HepG2 (cell line): ENCODE measurements at regions not wholly inside any gene's neighbourhood (a gene's known extent, or its start where the extent isn't known, plus 50 kb on each side); places are given as distances from the start of the nearest gene placed in this dataset.
"Not testable (repeated sequence)": the region's sequence is repeated elsewhere in the genome, so short reads cannot be mapped to it uniquely, and the experiment has no call there.

ENCODE experiments used
- ATAC-seq: fragments of 200-7000 bp; cut with Tn5 transposase; 3 replicates; pipeline ENCODE4 v1.9.1; 2020; ENCODE audit warnings: mild to moderate bottlenecking, moderate library complexity
- BruUV-seq: library from RNA; stranded (reverse); fragments of 400-500 nt; replicated peaks from 2 replicates; lab custom pipeline; 2021; lab: Mats Ljungman, UMichigan
- CTCF ChIA-PET: fragments of 300-600 bp; formaldehyde crosslinking; extraction: SDS; loops from one replicate; lab custom pipeline; 2021; ENCODE audit warnings: low total read pairs, inconsistent platforms, low intra/inter-chr PET ratio; lab: Yijun Ruan, JAX
- POLR2A ChIA-PET: fragments of 350-600 bp; sonication (Branson Sonifier 250); formaldehyde crosslinking; loops from one replicate; lab custom pipeline; 2020; ENCODE audit warnings: antibody characterized with exemption, inconsistent platforms; lab: Yijun Ruan, JAX
- DNase-seq: peaks from one replicate; pipeline ENCODE4 v3.0.0-alpha.2; 2015; ENCODE audit warnings: low spot score
- FAIRE-seq: peaks from 3 replicates; lab custom pipeline; 2011; peaks lifted over from hg19 to GRCh38; lab: Jason Lieb, UNC
- H2AFZ ChIP-seq: one replicate; pipeline ENCODE4 v1.6.1; 2011; ENCODE audit warnings: low read length, inconsistent platforms
- H3K27ac ChIP-seq: fragments of 300-600 bp; 3 replicates; pipeline ENCODE4 v1.8.0; 2011; ENCODE audit warnings: mixed run types, mild to moderate bottlenecking, mixed read lengths, low read length, inconsistent platforms; ENCODE audit not compliant: insufficient read depth; ENCODE audit errors: extremely low read length
- H3K27me3 ChIP-seq, 2 experiments: fragments of 200-600 bp in 1 of 2; 2 replicates in 1 of 2; 3 replicates in 1 of 2; pipeline versions ENCODE4 v1.6.0 to v1.8.0; 2011; ENCODE audit warnings: low read length in 2 of 2, mild to moderate bottlenecking in 2 of 2, moderate library complexity in 2 of 2, inconsistent platforms in 1 of 2; ENCODE audit not compliant: insufficient read depth in 2 of 2, control insufficient read depth in 1 of 2
- H3K36me3 ChIP-seq, 2 experiments: fragments of 200-600 bp in 1 of 2; replicated peaks in 1 of 2; 2 replicates in 1 of 2; 3 replicates in 1 of 2; pipeline versions ENCODE4 v1.5.1 to v1.8.0; 2011; ENCODE audit warnings: low read length in 2 of 2, inconsistent platforms in 1 of 2; ENCODE audit not compliant: insufficient read depth in 2 of 2, control insufficient read depth in 1 of 2
- H3K4me1 ChIP-seq: 2 replicates; pipeline ENCODE4 v1.5.1; 2012; ENCODE audit warnings: low read length, inconsistent platforms; ENCODE audit not compliant: insufficient read depth
- H3K4me2 ChIP-seq: 2 replicates; pipeline ENCODE4 v1.6.0; 2011; ENCODE audit warnings: low read depth, low read length, inconsistent platforms
- H3K4me3 ChIP-seq, 3 experiments: fragments of 200-600 bp in 1 of 3; sonication (generic), shearing (Covaris generic) in 1 of 3; replicated peaks in 1 of 3; 2 replicates each; pipeline ENCODE4 v1.5.1; 2011 to 2016; ENCODE audit warnings: low read length in 3 of 3, inconsistent platforms in 2 of 3, low read depth in 2 of 3, mild to moderate bottlenecking in 2 of 3, control low read depth in 1 of 3, mixed read lengths in 1 of 3; ENCODE audit not compliant: insufficient read depth in 1 of 3
- H3K79me2 ChIP-seq: one replicate; pipeline ENCODE4 v1.6.1; 2011; ENCODE audit warnings: low read length, inconsistent platforms; ENCODE audit not compliant: insufficient read depth
- H3K9ac ChIP-seq: 2 replicates; pipeline ENCODE4 v1.6.0; 2011; ENCODE audit warnings: mild to moderate bottlenecking, low read depth, low read length, inconsistent platforms; ENCODE audit not compliant: insufficient read depth
- H3K9me3 ChIP-seq: 2 replicates; pipeline ENCODE4 v1.5.1; 2012; ENCODE audit warnings: mild to moderate bottlenecking, low read length
- H4K20me1 ChIP-seq: 2 replicates; pipeline ENCODE4 v1.6.0; 2011; ENCODE audit warnings: inconsistent platforms, mild to moderate bottlenecking, low read length, moderate library complexity; ENCODE audit not compliant: insufficient read depth
- WGBS: methylation state at CpG from one replicate; pipeline ENCODE4 v1.1.6; 2017; ENCODE audit warnings: low lambda C conversion rate; 5-methylcytosine and 5-hydroxymethylcytosine counted together
- in situ Hi-C: cut with HindIII; loops from 2 replicates; pipeline ENCODE4 v1.10.0; 2017; ENCODE audit warnings: low pct_unique_long_range_greater_than_20kb; ENCODE audit not compliant: extremely low pct_ligation_motif_present
- intact Hi-C: fragments of 100-400 bp; cut with micrococcal nuclease; formaldehyde crosslinking; loops from one replicate; pipeline ENCODE4 v1.10.0; 2022; ENCODE audit not compliant: unreplicated experiment

DNA sequence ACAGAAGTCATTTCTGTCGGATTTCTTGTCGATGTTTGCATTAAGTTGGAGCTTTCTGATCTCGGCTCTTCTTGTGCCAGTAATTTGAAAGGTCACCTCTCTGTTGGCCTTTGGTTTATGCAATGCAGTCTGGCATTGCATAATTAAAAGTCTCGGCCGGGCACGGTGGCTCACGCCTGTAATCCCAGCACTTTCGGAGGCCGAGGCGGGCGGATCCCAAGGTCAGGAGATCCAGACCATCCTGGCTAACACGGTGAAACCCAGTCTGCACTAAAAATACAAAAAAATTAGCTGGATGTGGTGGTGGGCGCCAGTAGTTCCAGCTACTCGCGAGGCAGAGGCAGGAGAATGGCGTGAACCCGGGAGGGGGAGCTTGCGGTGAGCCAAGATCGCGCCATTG, 62.6 kb upstream of the GOLGA8O start:
- H3K27me3 ChIP-seq, DNase-seq, ATAC-seq, intact Hi-C loops, POLR2A ChIA-PET, in situ Hi-C loops, H3K79me2 ChIP-seq, H3K9ac ChIP-seq, H3K27ac ChIP-seq, FAIRE-seq, H3K4me3 ChIP-seq, H3K36me3 ChIP-seq, CTCF ChIA-PET, H3K9me3 ChIP-seq, H3K4me1 ChIP-seq, H2AFZ ChIP-seq, H4K20me1 ChIP-seq, H3K4me2 ChIP-seq, BruUV-seq: not testable (repeated sequence)
- WGBS = 95% methylated on average over 20 of the region's 20 CpGs

DNA sequence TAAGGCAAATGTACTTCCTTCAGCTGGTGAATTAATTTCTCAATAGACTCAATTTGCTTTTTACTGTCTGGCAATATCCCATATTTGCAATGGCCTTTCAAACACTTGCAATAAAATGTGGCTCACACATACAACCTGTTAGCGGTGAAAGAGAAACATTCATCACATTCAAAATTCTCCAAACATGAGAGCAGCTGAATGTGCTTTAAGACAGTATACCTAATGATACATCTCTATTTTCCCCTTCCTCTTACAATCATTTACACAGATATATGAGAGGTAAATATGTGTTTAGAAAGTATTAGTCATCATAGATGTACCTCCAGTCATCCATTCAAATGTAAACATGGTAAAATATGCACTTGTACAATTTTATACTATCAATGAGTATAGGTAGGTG, 61.5 kb upstream of the GOLGA8O start:
- H4K20me1 ChIP-seq, H3K9ac ChIP-seq, BruUV-seq, H3K9me3 ChIP-seq, POLR2A ChIA-PET, H3K27ac ChIP-seq, H2AFZ ChIP-seq, H3K36me3 ChIP-seq, H3K4me1 ChIP-seq, H3K4me3 ChIP-seq, CTCF ChIA-PET, H3K27me3 ChIP-seq, ATAC-seq, H3K79me2 ChIP-seq, H3K4me2 ChIP-seq, in situ Hi-C loops, FAIRE-seq, DNase-seq, intact Hi-C loops: not testable (repeated sequence)
- 100% methylated on average over 1 of the region's 1 CpG for WGBS

DNA sequence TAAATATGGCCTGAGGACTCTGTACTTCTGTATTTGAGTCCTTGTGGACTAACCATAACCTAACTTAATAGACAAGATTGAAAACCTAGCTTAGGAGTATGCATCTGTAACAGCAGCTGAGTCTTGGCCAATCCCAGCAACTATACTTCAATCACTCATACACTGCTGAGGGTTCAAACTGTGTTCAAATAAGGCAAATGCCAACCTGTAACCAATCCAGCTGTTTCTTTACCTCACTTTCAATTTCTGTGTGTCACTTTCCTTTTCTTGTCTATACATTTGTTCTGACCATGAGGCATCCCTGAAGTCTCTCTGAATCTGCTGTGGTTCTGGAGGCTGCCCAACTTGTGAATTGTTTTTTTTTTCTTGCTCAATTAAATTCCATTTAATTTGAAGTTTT, 57.9 kb upstream of the GOLGA8O start:
- H2AFZ ChIP-seq, intact Hi-C loops, H3K9me3 ChIP-seq, H3K79me2 ChIP-seq, H3K4me3 ChIP-seq, H3K27ac ChIP-seq, in situ Hi-C loops, H3K4me2 ChIP-seq, H4K20me1 ChIP-seq, BruUV-seq, CTCF ChIA-PET, H3K27me3 ChIP-seq, FAIRE-seq, H3K36me3 ChIP-seq, H3K9ac ChIP-seq, H3K4me1 ChIP-seq, DNase-seq, POLR2A ChIA-PET, ATAC-seq: not testable (repeated sequence)

DNA sequence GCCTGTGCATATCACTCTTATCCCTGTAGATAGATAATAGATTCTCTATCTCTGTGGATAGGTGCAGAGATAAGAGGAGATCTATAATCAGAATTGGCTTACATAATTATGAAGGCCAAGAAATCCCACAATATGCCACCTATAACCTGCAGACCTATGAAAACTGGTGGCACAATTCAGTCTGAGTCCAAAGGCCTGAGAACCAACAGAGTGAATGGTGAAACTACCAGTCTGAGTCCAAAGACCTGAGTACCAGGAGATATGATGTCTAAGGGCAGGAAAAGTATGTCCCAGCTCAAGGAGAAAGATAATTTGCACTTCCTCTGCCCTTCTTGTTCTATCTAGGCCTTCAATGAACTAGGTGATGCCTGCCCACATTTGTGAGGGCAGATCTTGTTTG, 54.6 kb upstream of the GOLGA8O start:
- H3K27me3 ChIP-seq, ATAC-seq, H3K36me3 ChIP-seq, in situ Hi-C loops, H4K20me1 ChIP-seq, H3K4me3 ChIP-seq, intact Hi-C loops, CTCF ChIA-PET, DNase-seq, H2AFZ ChIP-seq, H3K27ac ChIP-seq, H3K9me3 ChIP-seq, FAIRE-seq, POLR2A ChIA-PET, H3K79me2 ChIP-seq, H3K4me2 ChIP-seq, H3K9ac ChIP-seq, H3K4me1 ChIP-seq, BruUV-seq: not testable (repeated sequence)
